Testis (tissue), 2 donors: ENCODE measurements at regions not wholly inside any gene's neighbourhood (a gene's known extent, or its start where the extent isn't known, plus 50 kb on each side); places are given as distances from the start of the nearest gene placed in this dataset.
A peak's percentile ranks its signal among the peaks of the same experiment; 100 is the strongest.

Experiments
- DNase-seq: peaks from one replicate; pipeline ENCODE4 v3.0.0-alpha.2; 2019
- H3K27ac ChIP-seq, 2 donors: fragments of 200-600 bp; sonication (generic); one replicate each; pipeline ENCODE4 v1.5.1; 2019
- H3K27me3 ChIP-seq: fragments of 200-600 bp; sonication (generic); one replicate; pipeline ENCODE4 v1.5.1; 2019
- H3K36me3 ChIP-seq: fragments of 200-600 bp; sonication (generic); one replicate; pipeline ENCODE4 v1.5.1; 2017; ENCODE audit warnings: low read depth; ENCODE audit errors: missing control alignments
- H3K4me1 ChIP-seq: fragments of 200-600 bp; sonication (generic); one replicate; pipeline ENCODE4 v1.5.1; 2019
- H3K4me3 ChIP-seq, 2 donors: fragments of 200-600 bp; sonication (generic); one replicate each; pipeline ENCODE4 v1.5.1; 2017 to 2019
- H3K9me3 ChIP-seq: fragments of 200-600 bp; sonication (generic); one replicate; pipeline ENCODE4 v1.5.1; 2017
- POLR2A ChIP-seq: fragments of 450-650 bp; IDR thresholded peaks from one replicate; pipeline ENCODE4 v1.6.1; 2017; ENCODE audit warnings: antibody characterized with exemption, mild to moderate bottlenecking, moderate library complexity
- WGBS, 2 donors: methylation state at CpG; one replicate each; pipeline ENCODE4 v1.1.5; 2018; 5-methylcytosine and 5-hydroxymethylcytosine counted together
- intact Hi-C: fragments of 100-400 bp; cut with DNase I; formaldehyde crosslinking; loops from one replicate; pipeline ENCODE4 v1.15.1; 2023; ENCODE audit warnings: low total_unique reads
- TF ChIP-seq, protein P1 (sequence below), 3 experiments: fragments of 450-650 bp in 2 of 3; fragments of 200-600 bp in 1 of 3; sonication (generic) in 1 of 3; IDR thresholded peaks; one replicate each; pipeline ENCODE4 v1.5.1; 2016 to 2019; ENCODE audit warnings: antibody characterized with exemption in 3 of 3, mild to moderate bottlenecking in 2 of 3, moderate library complexity in 1 of 3

DNA sequence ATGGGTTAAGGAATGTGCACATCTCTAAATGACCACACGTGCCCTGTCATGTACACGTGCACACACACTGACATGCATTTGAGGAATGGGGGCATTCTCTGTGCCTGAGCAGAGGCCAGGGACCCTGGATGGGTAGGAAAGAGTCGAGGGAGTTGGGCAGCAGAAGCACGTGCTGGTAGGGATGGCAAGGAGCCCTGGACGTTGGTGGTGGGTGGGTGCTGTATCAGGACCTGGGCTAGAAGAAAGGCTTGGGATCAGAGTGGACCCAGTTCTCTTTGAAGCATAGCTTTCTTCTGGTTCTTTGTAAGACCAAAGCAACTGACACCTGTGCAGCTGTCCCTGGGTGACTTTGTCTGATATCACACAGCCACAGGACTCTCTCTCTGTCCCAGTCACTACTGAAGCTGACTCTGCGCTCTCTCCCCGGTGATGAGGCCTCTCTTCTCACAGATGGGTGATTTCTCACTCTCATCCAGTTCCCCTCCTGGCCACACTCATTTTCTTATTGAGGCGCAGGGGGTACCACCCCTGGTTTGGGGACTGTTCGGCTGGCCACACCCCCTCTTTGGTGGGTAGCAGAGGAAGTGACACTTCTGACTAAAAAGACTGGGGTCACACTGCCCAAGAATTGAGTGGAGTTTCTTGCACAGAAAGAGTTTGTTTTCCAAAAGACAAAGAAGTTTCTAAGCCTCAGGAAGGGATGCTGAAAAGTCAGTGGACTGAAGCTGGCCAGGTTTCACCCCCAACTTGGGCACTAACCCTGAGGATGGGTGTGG is 171.7 kb upstream of the RTL1 start:
- peak; percentile 6 for DNase-seq
- Histone ChIP-seq H3K4me3 (no peak overlapping the region), H3K9me3 (no peaks in the 10 kb centered on the region), H3K4me1 (peaks cover 7% of the 10 kb centered on the region), H3K27me3 (no peaks in the 10 kb centered on the region), H3K36me3 (no peaks in the 10 kb centered on the region), H3K27ac (no peak overlapping the region)
- TF ChIP-seq, protein P1, sequence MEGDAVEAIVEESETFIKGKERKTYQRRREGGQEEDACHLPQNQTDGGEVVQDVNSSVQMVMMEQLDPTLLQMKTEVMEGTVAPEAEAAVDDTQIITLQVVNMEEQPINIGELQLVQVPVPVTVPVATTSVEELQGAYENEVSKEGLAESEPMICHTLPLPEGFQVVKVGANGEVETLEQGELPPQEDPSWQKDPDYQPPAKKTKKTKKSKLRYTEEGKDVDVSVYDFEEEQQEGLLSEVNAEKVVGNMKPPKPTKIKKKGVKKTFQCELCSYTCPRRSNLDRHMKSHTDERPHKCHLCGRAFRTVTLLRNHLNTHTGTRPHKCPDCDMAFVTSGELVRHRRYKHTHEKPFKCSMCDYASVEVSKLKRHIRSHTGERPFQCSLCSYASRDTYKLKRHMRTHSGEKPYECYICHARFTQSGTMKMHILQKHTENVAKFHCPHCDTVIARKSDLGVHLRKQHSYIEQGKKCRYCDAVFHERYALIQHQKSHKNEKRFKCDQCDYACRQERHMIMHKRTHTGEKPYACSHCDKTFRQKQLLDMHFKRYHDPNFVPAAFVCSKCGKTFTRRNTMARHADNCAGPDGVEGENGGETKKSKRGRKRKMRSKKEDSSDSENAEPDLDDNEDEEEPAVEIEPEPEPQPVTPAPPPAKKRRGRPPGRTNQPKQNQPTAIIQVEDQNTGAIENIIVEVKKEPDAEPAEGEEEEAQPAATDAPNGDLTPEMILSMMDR (IDR thresholded peaks at IDR 0.05): no peak
- no peak for TF ChIP-seq POLR2A
- 82 to 84% methylated on average over 7 to 9 of the region's 9 CpGs for WGBS, 2 donors
- intact Hi-C loops: no loop called here

DNA sequence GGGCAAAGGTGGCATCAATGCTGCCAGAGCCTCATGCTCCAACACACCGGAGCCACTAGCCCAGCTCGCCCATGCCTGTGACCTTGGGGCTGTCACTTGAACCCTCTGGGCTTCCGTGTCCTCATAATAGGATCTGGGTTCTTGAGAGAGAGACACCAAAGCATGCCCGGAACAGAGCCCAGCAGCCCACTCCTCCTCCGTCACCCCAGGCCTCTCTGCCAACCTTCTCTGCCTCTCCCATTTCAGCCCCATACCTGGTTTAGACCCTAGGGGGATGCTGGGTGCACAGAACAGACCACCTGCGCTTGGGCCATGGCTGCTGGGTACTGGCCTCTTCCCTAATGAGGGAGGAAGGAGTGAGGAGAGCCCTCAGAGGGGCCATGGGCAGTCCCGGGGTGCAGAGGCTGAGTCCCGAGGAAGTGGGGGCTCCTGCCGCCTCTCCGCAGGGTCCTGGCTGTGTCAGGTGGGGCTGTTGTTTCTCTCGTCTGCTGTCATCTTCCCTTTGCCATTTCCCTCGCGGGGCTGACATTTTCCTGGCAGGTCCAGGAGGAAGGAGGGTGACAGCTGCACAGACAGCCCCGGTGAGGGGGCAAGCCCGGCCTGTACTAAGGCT is 172.4 kb upstream of the RTL1 start:
- no peak overlapping the region for H3K4me3 ChIP-seq
- no peak overlapping the region for H3K27ac ChIP-seq
- TF ChIP-seq POLR2A: no peak
- TF ChIP-seq, protein P1 (IDR thresholded peaks at IDR 0.05): no peak
- no peaks in the 10 kb centered on the region for H3K9me3 ChIP-seq
- 76 to 81% methylated on average over 12 to 15 of the region's 15 CpGs for WGBS, 2 donors
- intact Hi-C loops: no loop called here
- H3K4me1 ChIP-seq: peaks cover 7% of the 10 kb centered on the region
- no peaks in the 10 kb centered on the region for H3K36me3 ChIP-seq
- H3K27me3 ChIP-seq: no peaks in the 10 kb centered on the region
- peak; percentile 9 for DNase-seq

DNA sequence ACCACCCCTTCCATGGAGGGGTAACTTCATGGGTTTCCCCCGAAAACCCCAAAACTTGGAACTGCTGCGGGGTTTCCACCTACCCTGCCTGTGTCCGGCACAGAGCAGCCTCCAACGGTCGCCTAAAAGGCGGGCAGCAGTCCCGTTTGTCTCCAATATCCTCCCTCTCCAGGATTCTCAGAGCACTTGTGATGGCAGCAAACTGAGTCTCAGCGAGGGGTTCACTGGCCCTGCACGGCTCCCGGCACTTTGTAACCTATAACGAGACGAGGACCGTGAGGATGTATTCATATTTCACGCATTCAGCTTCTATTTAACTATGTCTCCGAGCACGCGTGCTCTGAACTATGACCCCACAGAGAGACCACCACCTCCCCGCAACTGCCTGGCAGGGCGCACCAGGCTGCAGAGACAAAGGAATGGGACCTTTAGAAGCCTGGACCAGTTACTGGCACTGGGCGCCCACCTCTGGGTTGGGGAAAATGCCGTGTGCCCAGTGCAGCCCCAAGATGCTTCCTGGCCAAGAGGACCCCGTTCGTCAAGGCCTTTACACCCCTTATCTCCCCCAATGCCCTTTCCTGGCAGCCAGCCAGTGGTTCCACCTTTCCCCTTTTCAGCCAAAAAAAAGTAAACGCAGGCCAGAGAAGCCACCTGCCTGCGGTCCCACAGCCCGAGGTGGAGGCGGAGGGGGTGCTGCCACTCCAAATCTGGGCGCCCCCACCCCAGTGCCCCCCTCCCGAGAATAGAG is 173.1 kb upstream of the RTL1 start:
- intact Hi-C loops: no loop called here
- H3K4me3 ChIP-seq: no peak overlapping the region
- DNase-seq: peak; percentile 10
- peaks cover 7% of the 10 kb centered on the region for H3K4me1 ChIP-seq
- no peaks in the 10 kb centered on the region for H3K36me3 ChIP-seq
- H3K9me3 ChIP-seq: no peaks in the 10 kb centered on the region
- no peak overlapping the region for H3K27ac ChIP-seq
- WGBS, 2 donors: 54 to 60% methylated on average over 27 to 29 of the region's 29 CpGs
- TF ChIP-seq POLR2A: no peak
- TF ChIP-seq, protein P1 (IDR thresholded peaks at IDR 0.05): no peak
- H3K27me3 ChIP-seq: no peaks in the 10 kb centered on the region

GRCh38 chr14:101077481-101078074 is 174.1 kb upstream of the RTL1 start:
- Histone ChIP-seq H3K27me3 (no peaks in the 10 kb centered on the region), H3K4me3 (peak overlapping the region; percentile 24 to 26), H3K4me1 (peaks cover 7% of the 10 kb centered on the region), H3K36me3 (no peaks in the 10 kb centered on the region), H3K27ac (no peak overlapping the region), H3K9me3 (no peaks in the 10 kb centered on the region)
- 4 to 9% methylated on average over 15 to 38 of the region's 38 CpGs for WGBS, 2 donors
- intact Hi-C loops: no loop called here
- DNase-seq: peak; percentile 17
- TF ChIP-seq, protein P1 (IDR thresholded peaks at IDR 0.05): no peak
- no peak for TF ChIP-seq POLR2A
